ENCODE measurements at regions not wholly inside any gene's neighbourhood (a gene's known extent, or its start where the extent isn't known, plus 50 kb on each side); places are given as distances from the start of the nearest gene placed in this dataset.
A peak's percentile ranks its signal among the peaks of the same experiment; 100 is the strongest.

DNA sequence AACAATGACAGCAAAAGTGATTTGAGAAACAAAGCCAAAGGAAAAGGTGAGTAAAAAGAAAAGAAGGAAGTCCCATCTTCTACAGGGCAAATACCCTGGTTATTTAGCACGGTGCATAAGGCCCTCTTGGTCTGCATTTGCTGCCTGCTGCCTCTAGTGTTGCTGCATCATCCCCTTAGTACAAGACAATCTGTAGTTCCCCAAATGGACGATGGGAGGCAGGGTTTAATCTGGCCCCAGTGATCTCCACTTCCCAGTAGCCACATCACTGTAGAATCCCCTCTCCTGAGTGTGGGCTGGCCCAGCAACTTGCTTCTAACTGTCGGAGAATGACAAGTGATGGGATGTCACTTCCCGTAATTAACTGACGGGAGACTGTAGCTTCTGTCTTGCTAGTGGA lies 85.1 kb downstream of the CTAGE1 start:
- DNase-seq (ENCODE audit: low read depth in 2 of 2) = peak; percentile 14 to 30

DNA sequence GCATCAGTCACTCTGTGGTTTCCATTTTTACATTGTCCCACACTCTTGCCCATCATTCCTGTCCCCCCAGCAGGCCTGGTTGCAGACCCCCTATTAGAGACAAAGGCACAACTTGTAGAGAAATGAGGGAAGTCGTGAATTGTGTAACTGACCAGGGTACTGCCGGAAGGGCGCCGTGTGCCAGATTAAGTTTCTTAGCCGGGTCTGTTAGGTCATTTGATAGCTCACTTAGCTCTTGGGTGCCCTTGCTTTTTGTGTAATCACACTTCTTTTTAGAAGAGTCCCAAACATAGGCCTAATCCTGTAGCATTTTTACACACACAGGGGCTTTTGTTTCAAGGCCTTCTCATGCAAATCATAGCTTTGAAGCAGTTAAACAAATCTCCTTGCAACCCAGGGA lies 87.2 kb downstream of the CTAGE1 start:
- no peak for DNase-seq (ENCODE audit: low read depth in 2 of 2)

DNA sequence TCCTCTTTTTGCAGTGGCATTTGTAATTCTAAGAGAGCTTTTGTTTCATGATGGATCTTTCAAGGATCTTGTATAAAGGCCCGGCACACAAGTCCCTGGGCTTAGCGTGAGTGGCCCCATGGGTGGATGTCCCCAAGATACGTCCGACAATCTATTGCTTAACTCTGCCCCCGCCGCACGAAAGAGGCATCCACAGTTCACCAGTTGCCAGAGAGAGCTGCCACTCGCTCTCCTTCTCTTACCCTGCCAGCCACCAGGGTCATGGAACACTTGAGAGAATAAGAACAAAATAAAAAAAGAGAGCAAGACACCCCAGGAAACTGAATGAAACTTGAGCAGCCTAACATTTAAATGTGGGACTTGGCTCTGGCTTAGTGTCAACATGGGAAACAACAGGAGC lies 92.3 kb downstream of the CTAGE1 start:
- DNase-seq (ENCODE audit: low read depth in 2 of 2) = no peak

DNA sequence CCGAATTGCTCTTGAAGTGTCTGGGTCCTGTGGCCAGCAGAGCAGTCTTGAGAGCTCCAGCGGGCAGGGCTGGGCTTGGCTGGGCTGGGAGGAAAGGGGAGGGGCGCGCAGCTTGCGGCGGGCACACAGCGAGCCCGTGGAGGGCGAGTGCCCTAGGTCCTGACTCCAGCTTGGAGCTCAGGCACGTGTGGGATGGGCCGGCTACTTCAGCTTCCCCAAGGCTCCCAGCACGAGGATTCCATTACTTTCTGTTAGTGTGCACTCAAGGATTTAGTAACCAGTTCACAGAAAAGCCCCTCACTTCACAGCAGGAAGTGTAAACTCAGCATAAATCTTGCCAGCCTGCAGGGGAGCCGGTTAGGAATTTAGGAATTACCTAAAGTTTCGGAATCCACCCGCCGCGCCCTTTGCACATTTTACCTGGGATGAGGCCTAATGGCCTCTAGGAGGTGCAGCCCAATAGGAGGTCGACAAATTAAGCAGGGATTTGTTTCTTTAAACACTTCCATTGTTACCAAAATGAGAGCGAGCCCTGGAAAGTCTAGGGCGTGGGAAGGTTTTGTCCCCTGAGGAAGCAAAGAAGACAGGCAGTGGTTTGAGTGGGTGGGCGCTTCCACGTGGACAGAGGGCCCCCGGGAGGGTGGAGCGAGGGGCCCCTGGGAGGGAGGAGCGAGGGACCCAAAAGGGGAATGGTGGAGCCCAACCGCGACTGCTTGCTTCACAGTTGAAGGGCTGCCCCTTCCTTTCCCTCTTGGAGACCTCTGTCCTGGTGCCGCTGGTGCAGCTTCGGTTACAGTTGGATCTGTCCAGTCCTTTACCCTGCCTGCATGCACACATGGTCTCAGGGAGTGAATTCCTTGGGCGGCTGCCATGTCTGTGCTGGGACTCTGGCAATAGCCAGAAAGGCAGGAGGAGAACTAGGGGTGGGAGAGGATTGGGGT lies 93.3 kb downstream of the CTAGE1 start:
- DNase-seq (ENCODE audit: low read depth in 2 of 2) = peak; percentile 31 to 41

- DNase-seq (ENCODE audit: low read depth in 2 of 2) = no peak
These were observed 95.4 kb downstream of the CTAGE1 start for GRCh38 chr18:22322243-22322691.

DNA sequence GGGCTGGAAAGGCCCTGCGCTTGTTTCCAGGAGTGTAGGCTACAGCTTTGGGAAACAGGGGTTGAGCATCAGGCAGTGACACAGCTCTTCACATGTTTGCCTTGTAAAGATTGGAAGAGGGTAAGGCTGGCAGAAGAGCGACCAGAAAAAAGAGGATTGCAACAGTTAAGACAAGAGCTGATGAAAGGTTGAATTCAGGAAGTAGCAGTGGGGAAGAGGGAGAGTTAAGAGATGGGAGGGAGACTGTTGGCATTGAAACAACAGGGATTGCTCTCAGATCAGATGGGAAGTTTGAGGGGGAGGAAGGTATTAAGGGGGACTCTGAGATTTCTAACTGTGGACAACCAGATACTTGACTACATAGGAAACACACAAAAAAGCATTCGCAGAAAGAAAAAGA lies 96.9 kb downstream of the CTAGE1 start:
- DNase-seq (ENCODE audit: low read depth in 2 of 2) = no peak

GRCh38 chr18:22320155-22320554 lies 97.6 kb downstream of the CTAGE1 start:
- DNase-seq (ENCODE audit: low read depth in 2 of 2) = no peak

- no peak for DNase-seq (ENCODE audit: low read depth in 2 of 2)
These were observed 98.8 kb downstream of the CTAGE1 start for GRCh38 chr18:22318745-22319407.

DNA sequence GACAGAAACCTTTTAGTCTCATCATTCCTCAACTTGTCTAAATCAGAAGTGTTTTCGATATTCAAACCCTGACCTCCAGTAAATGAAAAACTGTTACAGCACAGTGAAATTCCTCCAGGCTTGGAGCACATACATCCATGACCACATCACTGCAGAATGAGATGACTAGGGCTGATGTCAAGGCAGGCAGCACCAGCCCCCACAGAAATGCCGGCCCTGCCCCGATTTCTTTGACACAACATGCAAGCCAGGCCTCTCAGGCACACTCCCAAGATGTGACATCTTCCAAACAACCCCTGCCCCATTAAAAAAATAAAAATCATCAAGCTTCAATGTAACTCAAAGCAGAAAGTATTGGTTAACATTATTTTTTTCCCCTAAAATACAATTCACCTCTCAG lies 103.3 kb downstream of the CTAGE1 start:
- DNase-seq (ENCODE audit: low read depth in 2 of 2) = no peak

- DNase-seq (ENCODE audit: low read depth in 2 of 2) = no peak
These were observed 103.7 kb downstream of the CTAGE1 start for GRCh38 chr18:22314001-22314400.

- DNase-seq (ENCODE audit: low read depth in 2 of 2) = peak in 1 of 2 donors; percentile 23
These were observed 106.4 kb downstream of the CTAGE1 start for GRCh38 chr18:22311301-22311700.

- DNase-seq (ENCODE audit: low read depth in 2 of 2) = peak in 1 of 2 donors; percentile 10
These were observed 108.5 kb downstream of the CTAGE1 start for GRCh38 chr18:22309191-22309590.

DNA sequence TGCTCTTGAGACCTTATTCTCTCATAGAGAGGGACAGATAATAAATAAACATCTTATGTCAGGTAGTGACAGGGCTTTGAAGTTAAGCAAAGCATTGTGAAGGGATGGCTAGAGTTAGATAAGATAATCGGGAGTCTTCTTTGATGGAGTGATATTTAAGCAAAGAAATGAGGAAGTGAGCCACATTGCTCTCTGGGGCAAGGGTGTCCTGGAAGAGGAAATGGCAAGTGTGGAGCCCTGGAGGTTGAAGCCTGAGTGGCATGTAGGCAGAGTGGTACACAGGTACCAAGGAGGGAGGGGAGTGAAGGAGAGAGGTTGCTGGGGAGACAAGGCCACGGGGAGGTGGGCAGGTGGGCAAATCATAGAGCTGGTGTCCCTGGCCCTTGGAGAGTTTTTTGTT lies 110.2 kb downstream of the CTAGE1 start:
- DNase-seq (ENCODE audit: low read depth in 2 of 2) = no peak

GRCh38 chr18:22303927-22304326 lies 113.8 kb downstream of the CTAGE1 start:
- DNase-seq (ENCODE audit: low read depth in 2 of 2) = no peak

DNA sequence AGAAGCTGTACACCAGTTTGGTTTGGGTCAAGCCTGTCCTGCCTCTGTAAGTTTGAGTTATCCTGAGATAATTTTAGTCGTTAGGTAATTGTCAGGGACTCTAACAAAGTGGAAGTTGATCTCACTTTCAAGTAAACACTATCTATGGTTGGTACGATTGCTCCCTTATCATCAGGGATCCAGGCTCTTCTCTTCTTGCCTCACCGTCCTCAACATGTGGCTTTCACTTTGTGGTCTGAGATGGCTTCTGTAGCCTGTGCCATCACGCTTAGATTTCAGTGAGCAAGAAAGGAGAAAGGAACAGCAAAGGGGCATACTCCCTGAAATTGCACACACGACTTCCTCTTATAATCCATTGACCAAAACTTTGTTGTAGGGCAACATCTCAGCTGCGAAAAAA lies 115.6 kb downstream of the CTAGE1 start:
- no peak for DNase-seq (ENCODE audit: low read depth in 2 of 2)

GRCh38 chr18:22300665-22301636 lies 116.8 kb downstream of the CTAGE1 start:
- no peak for DNase-seq (ENCODE audit: low read depth in 2 of 2)

DNA sequence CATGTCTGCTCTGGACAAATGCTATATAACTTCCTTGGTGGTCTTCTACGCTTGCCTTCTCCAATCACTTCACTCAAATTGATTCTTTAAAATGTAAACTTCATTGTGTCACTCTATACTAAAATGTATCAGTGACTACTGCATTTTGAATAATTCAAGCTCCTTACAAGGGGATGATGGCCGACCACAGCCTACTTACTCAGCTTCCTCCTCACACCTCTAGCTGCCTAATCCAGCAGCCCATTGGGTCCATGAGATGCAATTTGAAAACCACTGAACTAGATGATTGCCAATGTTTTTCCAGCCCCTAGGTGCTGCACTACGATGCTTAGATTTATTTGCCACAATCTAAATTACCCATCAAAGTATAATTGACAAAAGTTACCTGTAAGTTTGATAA lies 120.7 kb downstream of the CTAGE1 start:
- DNase-seq (ENCODE audit: low read depth in 2 of 2) = no peak

- DNase-seq (ENCODE audit: low read depth in 2 of 2) = no peak
These were observed 121.4 kb downstream of the CTAGE1 start for GRCh38 chr18:22296304-22296703.

GRCh38 chr18:22293417-22293816 lies 124.0 kb downstream of the GATA6 start:
- DNase-seq (ENCODE audit: low read depth in 2 of 2) = no peak

DNA sequence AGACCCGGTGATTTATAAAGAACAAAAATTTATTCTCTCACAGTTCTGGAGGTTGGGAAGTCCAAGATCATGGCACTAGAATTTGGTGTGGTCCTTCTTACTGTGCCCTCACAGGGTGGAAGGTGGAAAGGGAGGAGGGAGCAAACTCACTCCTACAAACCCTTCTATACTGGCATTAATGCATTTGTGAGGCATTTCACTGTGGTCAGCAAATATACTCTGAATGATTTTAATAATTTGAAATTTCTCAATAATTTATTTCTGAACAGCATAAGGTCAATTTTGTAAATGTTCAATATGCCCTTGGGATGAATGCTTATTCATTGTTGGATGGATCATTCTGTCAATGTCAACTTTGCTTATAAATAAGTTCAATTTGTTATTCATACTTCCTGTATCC lies 120.6 kb downstream of the GATA6 start:
- no peak for DNase-seq (ENCODE audit: low read depth in 2 of 2)

DNA sequence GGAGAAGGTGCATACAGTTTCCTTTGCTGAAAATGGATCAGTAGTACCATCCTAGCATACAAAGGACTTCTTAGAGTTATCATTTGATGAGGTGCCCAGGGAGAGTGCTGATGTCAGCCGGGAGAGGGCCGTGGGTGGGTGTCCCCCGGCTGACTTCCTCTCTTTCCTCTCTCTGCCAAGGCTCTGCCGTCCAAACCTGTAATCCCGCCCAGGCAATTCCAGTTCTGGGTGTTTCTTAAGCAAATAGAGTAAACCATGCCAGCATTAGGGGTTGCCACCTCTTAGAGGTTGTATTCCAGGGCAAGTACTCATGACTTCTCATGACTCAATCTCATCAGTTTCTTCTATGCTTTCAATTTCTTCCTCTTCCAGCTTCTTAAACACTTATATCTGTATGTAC lies 117.2 kb downstream of the GATA6 start:
- DNase-seq (ENCODE audit: low read depth in 2 of 2) = peak in 1 of 2 donors; percentile 7
